Adrenal gland (tissue), 9 donors: ENCODE measurements at regions not wholly inside any gene's neighbourhood (a gene's known extent, or its start where the extent isn't known, plus 50 kb on each side); places are given as distances from the start of the nearest gene placed in this dataset.

ENCODE experiments used
- DNase-seq, 7 donors: peaks; one replicate each; pipeline ENCODE4 v3.0.0-alpha.2; 2019 to 2020
- H3K27ac ChIP-seq, 5 donors: fragments of 200-600 bp; sonication (generic) in 4 of 5; 1 replicate in 3 of 5; 2 replicates in 2 of 5; pipeline versions ENCODE4 v1.5.1 to v1.8.0; 2016 to 2020; ENCODE audit warnings: mild to moderate bottlenecking in 1 of 5
- H3K27me3 ChIP-seq: fragments of 200-600 bp; 2 replicates; pipeline ENCODE4 v1.8.0; 2021
- H3K36me3 ChIP-seq, 2 donors: fragments of 200-600 bp; replicated peaks in 1 of 2; 1 replicate in 1 of 2; 2 replicates in 1 of 2; pipeline versions ENCODE4 v1.5.1 to v1.8.0; 2018 to 2022
- H3K4me1 ChIP-seq, 2 donors: fragments of 200-600 bp; replicated peaks in 1 of 2; 1 replicate in 1 of 2; 2 replicates in 1 of 2; pipeline versions ENCODE4 v1.5.1 to v1.8.0; 2018 to 2021
- H3K4me3 ChIP-seq, 4 donors: fragments of 200-600 bp; sonication (generic) in 3 of 4; one replicate each; pipeline ENCODE4 v1.5.1; 2016 to 2018
- H3K9me3 ChIP-seq, 3 donors: fragments of 200-600 bp; sonication (generic) in 1 of 3; replicated peaks in 1 of 3; 1 replicate in 2 of 3; 2 replicates in 1 of 3; pipeline versions ENCODE4 v1.5.1 to v1.8.0; 2016 to 2021
- POLR2A ChIP-seq, 2 donors: fragments of 450-650 bp; IDR thresholded peaks; one replicate each; pipeline ENCODE4 v1.6.1; 2017; ENCODE audit warnings: antibody characterized with exemption in 2 of 2, mild to moderate bottlenecking in 2 of 2, moderate library complexity in 1 of 2
- WGBS, 4 donors: extraction: QIAGEN DNeasy Blood & Tissue Kit in 2 of 4; methylation state at CpG; one replicate each; pipeline versions ENCODE4 v1.1.5 to v1.1.7; 2013 to 2017; 5-methylcytosine and 5-hydroxymethylcytosine counted together
- intact Hi-C, 2 donors: fragments of 100-400 bp; cut with DNase I; formaldehyde crosslinking; loops; one replicate each; pipeline versions ENCODE4 v1.14.1 to v1.15.0; 2022 to 2023
- TF ChIP-seq, protein P1 (sequence below), 6 experiments: fragments of 450-650 bp in 4 of 6; fragments of 200-600 bp in 2 of 6; sonication (generic) in 1 of 6; IDR thresholded peaks; 1 replicate in 5 of 6; 2 replicates in 1 of 6; pipeline versions ENCODE4 v1.5.1 to v1.8.0; 2016 to 2021; ENCODE audit warnings: antibody characterized with exemption in 6 of 6, mild to moderate bottlenecking in 2 of 6, moderate library complexity in 1 of 6
- donor health status: healthy with polysubstance abuse.
- donor health status: Bipolar disorder and iron deficiency.
- donor health status: DM: yes; HTN: yes; CAD: no.
- donor health status: DM: no; HTN: no; CAD: no.
- donor health status: DM: no; HTN: no; CAD: no.

DNA sequence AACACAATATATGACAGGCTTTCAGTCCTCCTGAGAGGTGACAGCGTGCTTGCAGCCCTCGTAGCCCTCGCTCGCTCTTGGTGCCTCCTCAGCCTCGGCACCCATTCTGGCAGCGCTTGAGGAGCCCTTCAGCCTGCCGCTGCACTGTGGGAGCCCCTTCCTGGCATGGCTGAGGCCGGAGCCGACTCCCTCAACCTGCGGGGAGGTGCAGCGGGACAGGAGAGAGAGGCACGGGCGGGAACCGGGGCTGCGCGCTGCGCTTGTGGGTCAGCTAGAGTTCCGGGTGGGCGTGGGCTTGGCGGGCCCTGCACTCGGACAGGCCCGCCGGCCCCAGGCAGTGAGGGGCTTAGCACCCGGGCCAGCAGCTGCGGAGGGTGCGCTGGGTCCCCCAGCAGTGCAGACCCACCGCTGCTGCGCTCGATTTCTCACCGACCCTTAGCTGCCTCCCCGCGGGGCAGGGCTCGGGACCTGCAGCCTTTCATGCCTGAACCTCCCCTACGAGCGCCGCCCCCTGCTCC is 60.4 kb upstream of the HRH1 start:
- DNase-seq: no peak
- no peak overlapping the region for H3K27ac ChIP-seq
- 82 to 94% (median 90%) methylated on average over 8 to 36 of the region's 36 CpGs for WGBS, 4 donors
- no peak overlapping the region for H3K4me3 ChIP-seq
- intact Hi-C loops: no loop called here
- no peaks in the 10 kb centered on the region for H3K27me3 ChIP-seq
- no peaks in the 10 kb centered on the region for H3K9me3 ChIP-seq
- TF ChIP-seq, protein P1, sequence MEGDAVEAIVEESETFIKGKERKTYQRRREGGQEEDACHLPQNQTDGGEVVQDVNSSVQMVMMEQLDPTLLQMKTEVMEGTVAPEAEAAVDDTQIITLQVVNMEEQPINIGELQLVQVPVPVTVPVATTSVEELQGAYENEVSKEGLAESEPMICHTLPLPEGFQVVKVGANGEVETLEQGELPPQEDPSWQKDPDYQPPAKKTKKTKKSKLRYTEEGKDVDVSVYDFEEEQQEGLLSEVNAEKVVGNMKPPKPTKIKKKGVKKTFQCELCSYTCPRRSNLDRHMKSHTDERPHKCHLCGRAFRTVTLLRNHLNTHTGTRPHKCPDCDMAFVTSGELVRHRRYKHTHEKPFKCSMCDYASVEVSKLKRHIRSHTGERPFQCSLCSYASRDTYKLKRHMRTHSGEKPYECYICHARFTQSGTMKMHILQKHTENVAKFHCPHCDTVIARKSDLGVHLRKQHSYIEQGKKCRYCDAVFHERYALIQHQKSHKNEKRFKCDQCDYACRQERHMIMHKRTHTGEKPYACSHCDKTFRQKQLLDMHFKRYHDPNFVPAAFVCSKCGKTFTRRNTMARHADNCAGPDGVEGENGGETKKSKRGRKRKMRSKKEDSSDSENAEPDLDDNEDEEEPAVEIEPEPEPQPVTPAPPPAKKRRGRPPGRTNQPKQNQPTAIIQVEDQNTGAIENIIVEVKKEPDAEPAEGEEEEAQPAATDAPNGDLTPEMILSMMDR (IDR thresholded peaks at IDR 0.05): no peak
- no peak for TF ChIP-seq POLR2A (IDR thresholded peaks at IDR 0.05)
- H3K4me1 ChIP-seq: peaks cover 0 to 12% of the 10 kb centered on the region in 2 donors
- no peaks in the 10 kb centered on the region for H3K36me3 ChIP-seq

DNA sequence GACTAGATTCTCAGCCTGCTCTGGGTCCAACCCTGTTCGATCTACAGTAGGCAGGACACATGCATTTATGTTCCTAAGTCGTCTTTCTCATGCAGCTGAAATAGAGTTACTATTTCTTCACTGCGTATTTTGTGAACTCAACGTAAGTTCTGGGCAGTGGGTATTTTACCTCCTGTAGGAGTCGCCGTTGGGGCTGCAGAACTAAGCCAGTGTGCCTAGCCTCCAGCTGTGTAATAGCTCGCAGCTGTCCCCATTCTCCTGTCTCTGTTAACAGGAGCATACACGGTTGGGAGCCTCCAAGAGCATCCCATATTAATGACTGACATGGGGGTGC is 58.4 kb upstream of the HRH1 start:
- DNase-seq: no peak
- H3K27me3 ChIP-seq: no peaks in the 10 kb centered on the region
- H3K27ac ChIP-seq: no peak overlapping the region
- TF ChIP-seq, protein P1 (IDR thresholded peaks at IDR 0.05): no peak
- no peak for TF ChIP-seq POLR2A (IDR thresholded peaks at IDR 0.05)
- no peaks in the 10 kb centered on the region for H3K36me3 ChIP-seq
- no peaks in the 10 kb centered on the region for H3K9me3 ChIP-seq
- H3K4me1 ChIP-seq: peaks cover 0 to 12% of the 10 kb centered on the region in 2 donors
- H3K4me3 ChIP-seq: no peak overlapping the region
- WGBS, 4 donors: 67 to 75% (median 71%) methylated on average over 8 of the region's 8 CpGs
- intact Hi-C loops: no loop called here

DNA sequence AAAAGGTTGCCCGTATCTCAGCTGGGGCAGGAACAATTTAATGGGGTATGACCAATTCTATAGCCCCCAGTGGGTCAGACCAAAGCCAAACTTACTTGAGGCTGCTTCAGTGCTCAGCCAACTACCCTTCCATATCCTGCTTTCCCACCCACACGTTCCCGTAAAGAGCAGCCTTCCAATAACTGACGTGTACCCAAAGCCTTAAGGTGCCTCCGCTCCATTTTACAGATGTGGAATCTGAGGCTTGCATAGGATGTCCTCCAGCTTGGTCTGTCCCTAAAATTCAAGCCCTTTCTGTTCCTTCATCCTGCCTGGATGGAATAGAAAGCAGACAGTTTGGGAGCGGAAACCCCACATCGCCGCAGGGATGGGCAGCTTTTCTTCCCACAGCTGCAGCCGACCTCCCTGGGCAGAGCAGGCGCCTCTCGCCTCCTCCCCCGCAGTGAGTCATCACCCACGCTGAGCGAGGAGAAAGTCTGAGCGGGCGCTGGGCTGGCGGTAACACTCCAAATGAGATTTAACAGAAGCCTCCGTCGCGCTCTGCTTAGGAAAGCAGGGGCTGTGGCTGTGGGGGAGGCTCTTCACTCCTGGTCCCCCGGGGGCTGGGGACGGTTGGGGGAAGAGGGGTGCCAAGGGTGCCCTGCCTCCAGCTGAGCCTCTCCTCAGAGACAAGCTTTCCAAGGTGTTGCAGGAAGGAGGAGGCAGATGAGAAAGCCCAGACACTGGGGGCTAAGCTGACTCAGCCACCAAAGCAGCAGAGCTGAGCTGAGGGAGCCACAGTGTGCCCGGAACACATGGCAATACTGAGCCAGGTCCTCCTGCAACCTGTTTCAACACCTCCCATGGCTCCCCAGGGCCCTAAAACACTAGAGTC is 57.8 kb upstream of the HRH1 start:
- H3K9me3 ChIP-seq: no peaks in the 10 kb centered on the region
- WGBS, 4 donors: 7 to 20% (median 14%) methylated on average over 11 to 23 of the region's 23 CpGs
- no peaks in the 10 kb centered on the region for H3K36me3 ChIP-seq
- peak overlapping the region in 2 of 5 donors; percentile 58 to 68 for H3K27ac ChIP-seq
- H3K27me3 ChIP-seq: no peaks in the 10 kb centered on the region
- intact Hi-C loops: no loop called here
- peak; percentile 50 to 88 (median 77) for DNase-seq
- TF ChIP-seq, protein P1 (IDR thresholded peaks at IDR 0.05): no peak
- no peak for TF ChIP-seq POLR2A (IDR thresholded peaks at IDR 0.05)
- H3K4me1 ChIP-seq: peaks cover 0 to 12% of the 10 kb centered on the region in 2 donors
- peak overlapping the region in 1 of 4 donors; percentile 46 for H3K4me3 ChIP-seq

DNA sequence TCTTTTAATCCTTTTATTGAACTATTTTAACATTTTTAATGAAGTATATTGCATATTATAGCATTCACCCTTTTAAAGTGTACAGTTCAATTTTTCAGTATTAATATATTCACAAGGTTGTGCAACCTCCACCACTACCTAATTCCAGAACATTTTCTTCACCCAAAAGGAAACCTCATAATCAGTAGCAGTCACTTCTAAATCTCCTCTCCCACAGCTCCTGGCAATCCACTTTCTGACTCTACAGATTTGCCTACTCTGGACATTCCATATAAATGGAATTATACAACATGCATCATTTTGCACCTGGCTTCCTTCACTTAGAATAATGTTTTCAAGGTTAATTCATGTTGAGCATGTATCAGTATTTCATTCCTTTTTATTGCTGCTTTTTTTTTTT is 55.0 kb upstream of the HRH1 start:
- Histone ChIP-seq H3K9me3 (no peaks in the 10 kb centered on the region), H3K4me3 (no peak overlapping the region), H3K27ac (no peak overlapping the region), H3K27me3 (peaks cover 6% of the 10 kb centered on the region), H3K4me1 (peaks cover 0 to 12% of the 10 kb centered on the region in 2 donors), H3K36me3 (no peaks in the 10 kb centered on the region)
- intact Hi-C loops: no loop called here
- no peak for DNase-seq
- TF ChIP-seq, protein P1 (IDR thresholded peaks at IDR 0.05): no peak
- no peak for TF ChIP-seq POLR2A (IDR thresholded peaks at IDR 0.05)
